ENCODE measurements at regions not wholly inside any gene's neighbourhood (a gene's known extent, or its start where the extent isn't known, plus 50 kb on each side); places are given as distances from the start of the nearest gene placed in this dataset.
"Not testable (repeated sequence)": the region's sequence is repeated elsewhere in the genome, so short reads cannot be mapped to it uniquely, and the experiment has no call there.

DNA sequence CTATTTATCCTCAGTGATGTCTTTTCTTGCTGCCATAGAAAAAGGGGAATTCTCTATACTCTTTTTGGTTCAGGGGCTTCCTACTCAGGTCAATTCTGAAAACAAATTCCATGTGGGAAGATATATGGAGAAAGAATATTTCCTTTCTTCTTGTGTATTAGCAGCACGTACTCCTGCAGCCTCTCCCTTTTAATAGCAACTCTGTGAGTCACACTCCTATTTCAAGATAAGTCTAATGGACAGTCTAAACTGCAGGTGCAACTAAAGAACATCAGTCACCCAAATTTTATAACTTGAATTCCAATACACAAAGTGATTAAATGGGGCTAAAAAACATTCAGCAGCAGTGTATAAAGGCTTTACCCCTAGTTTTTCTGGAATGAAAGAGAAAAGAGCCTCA lies 942.2 kb downstream of the CNTNAP5 start:
- DNase-seq: no peak

DNA sequence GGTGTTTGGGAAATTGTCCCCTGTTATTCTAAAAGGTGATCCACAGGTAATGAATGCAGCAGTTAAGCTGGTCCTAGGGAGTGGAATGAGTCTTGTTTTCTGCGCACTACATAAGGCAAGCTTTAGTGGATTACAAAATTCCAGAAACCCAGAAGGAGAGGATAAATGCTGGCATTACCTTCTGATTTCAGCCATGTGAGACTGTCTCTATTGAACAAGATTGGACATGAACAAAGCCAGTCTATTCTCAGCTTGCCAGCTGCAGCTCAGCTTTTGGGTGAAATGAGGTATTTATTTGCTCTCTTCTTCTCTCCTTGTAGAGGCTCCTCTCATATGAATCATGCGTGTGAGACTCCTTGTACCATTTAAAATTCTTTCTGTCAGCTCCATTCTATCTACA lies 944.9 kb downstream of the CNTNAP5 start:
- DNase-seq: no peak

DNA sequence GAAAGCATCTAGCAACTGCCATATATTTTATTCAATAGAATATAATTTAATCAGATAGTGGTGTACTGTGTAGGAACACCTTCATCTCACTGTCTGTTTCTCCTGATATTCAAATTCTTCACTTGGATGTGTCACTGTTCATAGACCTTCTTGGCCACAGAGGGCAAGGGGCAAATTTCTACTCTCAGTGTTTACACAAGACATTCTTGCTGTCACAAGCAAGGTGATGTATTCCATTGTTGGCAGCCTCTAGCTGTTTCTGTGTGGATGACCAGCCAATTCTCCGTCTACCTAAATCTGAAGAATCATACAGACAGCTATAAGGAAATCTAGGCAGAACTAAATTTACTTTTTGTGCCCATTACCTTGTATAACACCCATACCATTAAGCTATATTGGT lies 948.3 kb downstream of the CNTNAP5 start:
- no peak for DNase-seq

DNA sequence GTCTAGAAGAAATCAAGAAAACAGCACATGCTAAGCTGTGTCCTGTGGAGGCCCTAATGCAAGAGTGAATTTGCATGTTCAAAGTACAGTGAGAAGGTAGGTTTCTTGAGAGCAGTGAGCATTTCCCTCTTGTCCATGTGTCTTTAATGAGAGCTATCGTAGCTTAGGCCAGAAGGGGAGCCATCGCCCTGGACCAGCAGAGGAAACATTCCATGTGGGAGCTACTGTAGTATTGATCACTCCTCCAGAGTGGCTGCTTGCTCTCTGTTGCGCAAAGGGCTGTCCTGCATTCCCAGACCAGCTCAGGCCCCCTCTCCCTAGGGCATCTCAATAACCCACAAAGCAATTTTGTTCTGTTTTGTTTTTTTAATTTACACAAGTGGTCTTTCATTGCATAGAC lies 950.1 kb downstream of the CNTNAP5 start:
- DNase-seq: no peak

DNA sequence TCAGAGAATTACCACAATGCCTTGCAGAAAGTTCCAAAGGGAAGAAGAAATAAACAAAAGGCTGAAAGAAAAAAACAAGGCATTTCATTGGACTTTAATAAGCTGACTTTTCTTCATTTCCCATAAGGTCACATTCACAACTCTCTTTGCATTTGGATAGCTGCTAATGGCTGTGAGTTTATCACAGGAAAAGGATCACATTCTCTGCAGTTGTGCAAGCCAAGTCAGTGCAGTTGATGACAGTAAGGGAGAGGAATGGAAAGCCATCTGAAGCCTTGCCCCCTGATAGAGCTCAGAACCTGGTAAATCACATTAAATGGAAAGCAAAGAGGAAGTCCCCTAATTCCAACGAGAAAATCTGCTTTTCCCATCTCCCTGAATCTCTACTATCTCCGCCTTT lies 950.6 kb downstream of the CNTNAP5 start:
- no peak for DNase-seq

DNA sequence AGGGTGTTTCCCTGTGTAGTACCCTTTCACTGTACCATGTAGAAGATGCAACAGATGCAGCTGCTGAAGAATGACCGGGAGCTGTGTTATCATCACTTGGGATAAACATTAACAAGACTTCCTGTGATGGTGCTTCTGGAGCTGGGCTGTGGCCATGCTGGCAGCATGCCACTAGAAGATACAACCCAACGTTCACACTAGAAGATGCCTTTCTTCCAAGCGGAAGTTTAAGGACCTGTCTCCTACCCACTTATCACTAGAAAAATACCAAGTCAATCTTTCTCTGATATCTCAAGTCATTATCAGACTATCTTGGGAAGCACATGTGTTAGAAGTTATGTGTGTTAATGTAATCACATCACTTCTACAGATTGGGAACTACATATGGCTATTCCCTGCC lies 953.5 kb downstream of the CNTNAP5 start:
- DNase-seq: no peak

DNA sequence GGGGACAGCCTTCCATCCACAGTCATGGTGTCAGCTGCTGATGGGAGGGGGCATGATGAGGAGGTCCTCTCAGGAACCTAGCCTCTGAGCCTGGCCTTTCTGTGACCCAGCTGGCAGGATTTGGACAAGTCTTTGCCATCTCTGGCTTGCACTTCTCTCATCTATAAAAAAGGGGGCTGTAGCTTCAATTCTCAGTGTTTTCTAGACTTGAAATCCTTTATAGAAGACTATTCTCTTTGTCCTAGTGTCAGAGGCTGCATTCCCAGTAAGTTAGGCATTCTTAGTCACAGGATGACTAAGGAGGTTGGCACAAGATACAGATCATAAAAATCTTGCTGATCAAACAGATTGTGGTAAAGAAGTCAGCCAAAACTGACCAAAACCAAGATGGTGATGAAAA lies 958.5 kb downstream of the CNTNAP5 start:
- no peak for DNase-seq

DNA sequence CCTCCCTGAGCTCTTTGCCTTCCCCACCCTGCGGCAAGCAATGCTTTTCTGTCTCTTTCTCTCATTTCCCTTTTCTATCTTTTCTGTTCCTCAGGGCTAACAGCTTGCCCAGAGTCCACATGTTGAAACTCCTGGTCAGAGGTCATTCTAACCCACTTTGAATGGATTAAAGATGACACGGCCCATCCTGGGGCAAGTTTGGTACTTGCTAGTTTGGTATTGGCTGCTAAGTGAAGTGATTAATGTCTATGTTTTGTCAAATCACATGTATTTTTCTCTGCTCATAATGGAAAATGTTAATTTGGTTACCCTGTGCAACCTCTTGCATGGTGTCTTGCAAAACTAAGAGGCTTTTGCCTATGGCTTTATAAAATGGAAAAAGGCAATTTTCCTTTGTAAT lies 960.2 kb downstream of the CNTNAP5 start:
- no peak for DNase-seq

DNA sequence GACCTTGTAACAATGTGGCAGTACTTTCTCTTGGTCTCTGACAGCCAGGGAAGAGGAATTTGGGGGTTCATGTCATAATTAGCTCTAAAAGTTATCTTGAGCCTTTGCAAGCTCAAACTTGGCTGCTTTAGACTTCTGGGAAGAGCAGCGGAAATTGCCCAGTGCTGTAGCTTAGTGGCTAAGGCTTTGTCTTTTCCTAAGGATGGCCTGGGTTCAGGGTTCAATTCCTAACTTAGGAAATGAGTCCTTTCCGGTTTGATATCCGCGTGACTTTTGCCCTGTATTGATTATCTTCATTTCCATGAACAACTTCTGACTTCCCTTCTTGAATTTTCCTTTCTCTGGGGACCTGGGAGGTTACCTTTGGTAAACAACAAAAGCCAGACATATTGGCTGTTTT lies 961.0 kb downstream of the CNTNAP5 start:
- no peak for DNase-seq

DNA sequence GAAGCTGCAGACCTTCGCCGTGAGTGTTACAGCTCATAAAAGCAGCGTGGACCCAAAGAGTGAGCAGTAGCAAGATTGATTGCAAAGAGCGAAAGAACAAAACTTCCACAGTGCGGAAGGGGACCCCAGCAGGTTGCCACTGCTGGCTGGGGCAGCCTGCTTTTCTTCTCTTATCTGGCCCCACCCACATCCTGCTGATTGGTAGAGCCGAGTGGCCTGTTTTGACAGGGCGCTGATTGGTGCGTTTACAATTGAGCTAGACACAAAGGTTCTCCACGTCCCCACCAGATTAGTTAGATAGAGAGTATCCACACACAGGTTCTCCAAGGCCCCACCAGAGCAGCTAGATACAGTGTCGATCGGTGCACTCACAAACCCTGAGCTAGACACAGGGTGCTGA lies 961.8 kb downstream of the CNTNAP5 start:
- DNase-seq: not testable (repeated sequence)

DNA sequence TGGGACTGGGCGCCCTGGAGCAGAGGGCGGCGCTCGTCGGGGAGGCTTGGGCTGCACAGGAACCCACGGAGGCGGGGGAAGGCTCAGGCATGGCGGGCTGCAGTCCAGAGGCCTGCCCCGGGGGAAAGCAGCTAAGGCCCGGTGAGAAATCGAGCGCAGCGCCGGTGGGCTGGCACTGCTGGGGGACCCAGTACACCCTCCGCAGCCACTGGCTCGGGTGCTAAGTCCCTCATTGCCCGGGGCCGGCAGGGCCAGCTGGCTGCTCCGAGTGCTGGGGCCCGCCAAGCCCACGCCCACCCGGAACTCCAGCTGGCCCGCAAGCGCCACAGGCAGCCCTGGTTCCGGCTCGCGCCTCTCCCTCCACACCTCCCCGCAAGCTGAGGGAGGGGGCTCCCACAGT lies 962.3 kb downstream of the CNTNAP5 start:
- not testable (repeated sequence) for DNase-seq

DNA sequence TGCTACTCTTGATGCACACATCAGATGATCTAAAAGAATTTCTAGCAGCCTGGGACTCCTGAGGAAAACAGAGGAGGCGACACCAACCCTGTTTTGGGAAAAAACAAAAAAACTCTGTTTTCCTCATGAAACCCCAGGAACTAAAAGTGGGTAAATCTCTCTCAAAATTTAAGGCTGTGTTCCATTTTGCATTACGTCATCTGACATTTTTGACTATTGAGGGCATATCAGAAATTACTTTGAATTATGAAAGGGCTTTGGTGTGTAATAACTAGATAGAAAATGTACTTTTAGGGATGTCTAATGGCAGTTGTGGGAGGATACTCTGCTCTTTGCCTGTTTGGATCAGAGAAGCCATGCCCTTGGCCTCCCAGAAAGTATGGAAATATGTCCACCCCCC lies 963.0 kb downstream of the CNTNAP5 start:
- DNase-seq: no peak

DNA sequence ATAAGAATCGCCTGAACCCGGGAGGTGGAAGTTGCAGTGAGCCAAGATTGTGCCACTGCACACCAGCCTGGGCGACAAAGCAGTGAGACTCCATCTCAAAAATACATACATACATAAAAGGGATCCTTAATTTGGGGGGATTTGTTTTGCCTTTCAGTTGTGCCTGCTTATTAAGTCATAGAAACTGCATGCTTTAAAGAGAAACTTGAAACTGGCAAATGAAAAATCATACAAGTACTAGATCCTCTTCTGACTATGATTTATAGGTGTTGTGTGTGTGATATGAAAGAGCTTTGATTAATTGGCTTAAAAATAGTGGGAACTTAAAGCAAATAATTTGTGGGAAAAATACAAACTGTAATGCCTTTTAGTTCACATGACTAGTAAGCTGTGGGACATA lies 963.7 kb downstream of the CNTNAP5 start:
- DNase-seq: no peak

DNA sequence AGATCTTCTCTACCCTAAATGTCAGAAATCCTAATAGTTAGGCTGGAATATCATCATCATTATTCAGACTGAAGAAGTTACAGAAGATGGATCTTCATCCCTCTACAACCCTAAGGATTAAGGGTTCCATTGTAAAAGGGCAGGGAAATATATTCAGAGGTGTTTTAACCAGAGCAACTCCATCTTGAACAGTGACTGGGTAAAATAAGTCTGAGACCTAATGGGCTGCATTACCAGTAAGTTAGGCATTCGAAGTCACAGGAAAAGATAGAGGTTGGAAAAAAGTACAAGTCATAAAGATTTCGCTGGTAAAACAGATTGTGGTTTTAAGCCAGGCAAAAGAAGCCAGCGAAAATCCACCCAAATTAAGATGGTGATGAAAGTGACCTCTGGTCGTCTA lies 968.7 kb downstream of the CNTNAP5 start:
- no peak for DNase-seq

DNA sequence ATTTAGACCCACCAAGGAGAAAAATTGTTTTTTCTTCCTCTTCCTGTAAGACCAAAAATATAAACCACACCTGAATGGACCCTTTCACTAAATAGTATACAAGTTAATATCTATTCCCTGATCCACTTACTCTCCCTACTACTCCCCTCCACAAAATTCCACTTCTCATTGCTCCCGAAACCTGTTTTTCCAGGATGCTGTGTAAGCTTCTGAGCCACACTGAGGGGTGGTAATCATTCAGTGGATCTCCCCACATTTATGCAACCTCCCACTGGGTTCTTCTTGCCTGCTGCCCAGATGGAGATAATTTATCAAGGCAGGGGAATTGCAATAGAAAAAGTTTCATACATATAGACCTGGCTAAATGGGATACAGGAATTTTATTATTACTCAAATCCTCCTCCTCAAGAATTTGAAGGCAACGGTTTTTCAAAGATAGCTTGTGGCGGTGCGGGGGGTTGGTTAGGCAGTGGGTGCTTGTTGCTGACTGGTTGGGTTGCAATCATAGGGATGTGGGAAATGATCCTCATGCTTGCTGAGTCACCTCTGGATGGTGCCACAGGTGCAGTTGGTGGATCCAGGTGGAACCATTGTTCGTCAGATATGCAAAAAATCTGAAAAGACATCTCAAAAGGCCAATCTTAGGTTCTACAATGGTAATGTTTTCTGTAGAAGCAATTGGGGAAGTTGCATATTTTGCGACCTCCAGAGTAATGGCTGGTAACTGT lies 970.3 kb downstream of the CNTNAP5 start:
- DNase-seq: no peak

DNA sequence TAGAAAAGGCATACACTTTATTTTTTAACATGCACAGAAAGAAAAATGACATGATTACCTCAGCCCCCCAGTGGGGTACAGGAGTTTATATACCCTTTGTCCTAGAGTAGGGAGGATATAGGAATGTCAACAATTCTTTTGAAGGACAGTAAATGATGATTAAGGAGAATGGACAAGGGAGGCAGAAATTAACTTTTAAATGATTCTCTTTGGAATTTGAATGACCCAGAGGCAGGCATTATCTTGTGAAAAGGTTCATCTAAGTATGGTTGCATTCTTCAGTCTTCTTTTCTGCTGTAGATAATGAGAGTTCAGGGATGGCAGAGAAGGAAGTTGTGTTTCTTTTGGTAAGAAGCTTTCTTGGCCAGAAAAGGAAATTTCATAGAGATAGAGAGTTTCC lies 971.3 kb downstream of the CNTNAP5 start:
- no peak for DNase-seq

DNA sequence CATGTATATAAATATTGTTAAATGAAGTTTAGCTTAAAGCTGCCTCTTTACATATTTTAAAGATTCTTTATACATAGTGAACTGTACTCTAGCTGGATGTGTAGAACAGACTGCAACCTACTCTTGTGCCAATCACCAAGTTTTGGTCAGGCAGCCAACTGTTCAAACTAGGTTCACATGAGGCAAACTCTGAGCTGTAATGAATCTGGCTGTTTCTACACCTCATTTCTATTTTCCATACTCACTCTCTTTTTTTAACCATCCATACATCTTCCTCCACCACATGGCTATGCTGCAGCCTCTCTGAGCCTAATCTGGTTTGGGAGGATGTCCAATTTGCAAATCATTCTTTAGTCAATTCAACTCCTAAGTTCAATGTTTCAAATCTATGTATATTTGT lies 974.8 kb downstream of the CNTNAP5 start:
- no peak for DNase-seq

DNA sequence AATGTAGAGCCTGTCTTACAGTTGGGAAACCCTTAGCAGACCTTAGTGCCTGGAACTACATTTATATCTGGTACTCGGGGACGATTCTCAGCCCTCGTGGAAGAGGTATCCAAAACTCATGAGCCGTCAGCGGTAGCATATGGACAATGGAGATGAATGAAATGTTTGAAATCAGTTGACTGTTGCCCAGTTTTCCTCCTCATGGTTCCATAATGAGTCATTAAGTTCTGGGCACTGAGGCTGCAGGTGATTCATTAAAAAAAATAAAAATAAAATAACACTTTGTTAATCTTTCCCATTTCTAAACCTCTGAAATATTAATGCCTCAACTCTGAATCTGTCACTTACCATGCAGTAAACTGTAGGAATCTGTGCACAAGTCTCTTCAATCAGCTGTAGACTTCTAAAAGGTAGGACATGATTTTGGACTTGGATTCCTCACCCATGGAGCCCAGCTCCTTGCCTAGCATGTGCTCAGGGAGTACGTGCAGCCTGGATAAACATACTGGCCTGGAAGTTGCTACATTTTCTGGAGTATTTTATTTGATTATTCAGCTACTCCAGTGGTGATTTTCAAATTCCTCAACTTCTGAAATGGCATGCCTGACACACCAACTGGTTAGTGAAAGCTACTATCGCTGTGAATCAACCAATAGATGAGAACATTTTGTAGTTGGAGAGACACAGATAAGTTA lies 979.2 kb downstream of the CNTNAP5 start:
- no peak for DNase-seq

DNA sequence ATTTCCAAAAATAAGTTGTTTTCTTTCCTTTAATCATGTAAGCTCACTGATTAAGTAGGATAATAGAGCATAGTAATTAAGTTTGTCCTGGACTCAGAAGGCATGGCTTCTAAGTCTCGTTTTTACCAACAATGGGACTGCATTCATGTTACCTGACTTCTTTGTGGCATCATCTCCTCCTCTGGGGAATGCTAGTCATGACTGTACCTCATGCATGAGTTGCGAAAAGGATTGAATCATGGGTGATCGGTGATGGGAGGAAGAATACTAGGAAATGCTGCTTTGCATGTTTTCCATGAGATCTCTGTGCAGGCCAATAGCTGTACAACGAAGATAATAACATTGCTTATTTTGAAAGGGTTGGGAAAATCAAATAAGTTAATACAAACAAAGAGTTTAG lies 981.6 kb downstream of the CNTNAP5 start:
- no peak for DNase-seq

DNA sequence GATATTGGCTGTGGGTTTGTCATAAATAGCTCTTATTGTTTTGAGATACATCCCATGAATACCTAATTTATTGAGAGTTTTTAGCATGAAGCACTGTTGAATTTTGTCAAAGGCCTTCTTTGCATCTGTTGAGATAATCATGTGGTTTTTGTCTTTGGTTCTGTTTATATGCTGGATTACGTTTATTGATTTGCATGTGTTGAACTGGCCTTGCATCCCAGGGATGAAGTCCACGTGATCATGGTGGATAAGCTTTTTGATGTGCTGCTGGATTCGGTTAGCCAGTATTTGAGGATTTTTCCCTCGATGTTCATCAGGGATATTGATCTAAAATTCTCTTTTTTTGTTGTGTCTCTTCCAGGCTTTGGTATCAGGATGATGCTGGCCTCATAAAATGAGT lies 1003.6 kb downstream of the CNTNAP5 start:
- DNase-seq: not testable (repeated sequence)

DNA sequence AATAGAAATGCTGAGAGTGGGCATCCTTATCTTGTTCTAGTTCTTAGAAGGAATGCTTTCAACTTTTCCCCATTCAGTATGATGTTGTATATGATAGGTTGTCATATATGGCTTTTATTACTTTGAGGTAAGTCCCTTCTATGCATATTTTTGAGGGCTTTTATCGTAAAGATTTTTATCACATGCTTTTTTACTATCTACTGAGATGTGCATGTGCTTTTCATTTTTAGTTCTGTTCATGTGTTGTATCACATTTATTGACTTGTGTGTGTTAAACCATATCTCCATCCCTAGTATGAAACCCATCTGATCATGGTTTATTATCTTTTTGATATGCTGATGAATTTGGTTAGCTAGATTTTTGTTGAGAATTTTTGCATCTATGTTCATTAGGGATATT lies 1008.8 kb downstream of the CNTNAP5 start:
- DNase-seq: no peak

DNA sequence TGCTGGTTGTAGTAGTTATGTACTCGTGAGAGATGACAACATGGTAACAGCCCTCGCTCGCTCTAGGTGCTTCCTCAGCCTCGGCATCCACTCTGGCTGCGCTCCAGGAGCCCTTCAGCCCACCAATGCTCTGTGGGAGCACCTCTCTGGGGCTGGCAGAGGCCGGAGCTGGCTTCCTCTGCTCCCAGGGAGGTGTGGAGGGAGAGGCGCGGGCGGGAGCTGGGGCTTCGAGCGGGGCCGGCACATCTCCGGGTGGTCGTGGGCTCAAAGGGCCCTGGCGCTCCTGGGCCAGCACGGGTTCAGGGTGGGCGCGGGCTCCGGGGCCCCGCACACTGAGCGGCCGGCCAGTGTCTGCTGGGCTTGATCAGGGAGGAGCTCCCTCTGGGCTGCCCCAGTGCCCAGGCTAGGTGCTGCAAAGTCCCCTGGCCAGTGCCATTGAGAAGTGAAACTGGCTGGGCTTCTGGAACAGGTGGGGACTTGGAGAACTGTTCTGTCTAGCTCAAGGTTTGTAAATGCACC lies 1012.1 kb downstream of the CNTNAP5 start:
- DNase-seq: no peak

DNA sequence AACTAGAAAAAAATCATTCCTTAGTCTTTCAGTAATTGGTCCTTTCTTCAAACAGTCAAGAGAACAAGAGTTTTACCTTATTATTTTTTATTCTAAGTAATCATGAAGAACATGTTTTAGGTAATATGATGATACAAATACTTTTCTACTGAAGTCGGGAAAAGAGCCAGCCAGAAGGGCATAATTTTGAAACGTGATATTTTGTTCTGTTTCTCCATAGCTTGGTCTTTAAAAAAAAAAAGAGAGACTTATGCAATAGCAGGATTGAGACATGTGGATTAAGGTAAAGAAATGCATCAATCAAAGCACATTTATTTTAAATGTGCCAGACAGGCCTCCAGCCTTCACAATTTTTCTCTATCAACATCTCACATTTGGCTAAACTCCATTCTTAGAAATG lies 1016.8 kb downstream of the CNTNAP5 start:
- DNase-seq: no peak

DNA sequence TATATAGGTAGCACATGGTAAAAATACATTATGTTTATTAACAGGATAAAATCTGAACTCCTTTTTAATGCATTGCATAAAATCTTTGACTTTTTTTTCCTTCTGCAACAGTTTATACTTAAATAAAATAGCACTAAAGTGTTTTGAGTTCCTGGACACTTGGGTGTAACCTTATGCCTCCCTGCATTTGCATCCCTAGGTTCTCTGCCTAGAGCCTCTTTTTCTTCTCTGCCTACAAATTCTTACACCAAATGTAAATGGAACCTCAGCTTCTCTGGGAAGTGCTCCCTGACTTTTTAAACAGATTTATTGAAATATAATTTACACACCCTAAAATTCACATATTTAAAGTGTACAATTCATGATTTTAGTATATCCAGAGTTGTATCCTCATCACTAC lies 1017.6 kb downstream of the CNTNAP5 start:
- no peak for DNase-seq

All from NCI-H1417 (cell line).